A673 (cell line): ENCODE measurements at regions not wholly inside any gene's neighbourhood (a gene's known extent, or its start where the extent isn't known, plus 50 kb on each side); places are given as distances from the start of the nearest gene placed in this dataset.

Source experiments
- BruUV-seq: library from RNA; stranded (reverse); fragments of 400-500 nt; replicated peaks from 2 replicates; lab custom pipeline; 2021; lab: Mats Ljungman, UMichigan
- CTCF ChIA-PET: fragments of 300-600 bp; sonication (Branson Sonifier 250); formaldehyde crosslinking; loops from one replicate; lab custom pipeline; 2022; ENCODE audit warnings: antibody characterized with exemption; lab: Charles Lee
- POLR2A ChIA-PET: fragments of 300-600 bp; sonication (Branson Sonifier 250); formaldehyde crosslinking; loops from one replicate; lab custom pipeline; 2022; ENCODE audit warnings: antibody characterized with exemption; ENCODE audit not compliant: low non-redundant PET; lab: Charles Lee
- DNase-seq: peaks from one replicate; pipeline ENCODE4 v3.0.0-alpha.2; 2015; ENCODE audit warnings: low spot score
- H3K27ac ChIP-seq: fragments of 200-600 bp; sonication (generic); 2 replicates; pipeline ENCODE4 v1.5.1; 2016; ENCODE audit warnings: mixed run types, low read depth, mild to moderate bottlenecking, mixed read lengths, antibody characterized with exemption, low read length; ENCODE audit not compliant: poor library complexity, severe bottlenecking
- H3K27me3 ChIP-seq: fragments of 200-600 bp; sonication (generic); replicated peaks from 2 replicates; pipeline ENCODE4 v1.6.1; 2017; ENCODE audit warnings: mixed run types, low read depth, mild to moderate bottlenecking, mixed read lengths, antibody characterized with exemption, low read length; ENCODE audit not compliant: insufficient read depth, poor library complexity
- H3K36me3 ChIP-seq: fragments of 200-600 bp; sonication (generic); 2 replicates; pipeline ENCODE4 v1.6.1; 2016; ENCODE audit warnings: mixed run types, mild to moderate bottlenecking, mixed read lengths, antibody characterized with exemption, low read length; ENCODE audit not compliant: insufficient read depth, poor library complexity, severe bottlenecking
- H3K4me1 ChIP-seq: fragments of 200-600 bp; sonication (generic); 2 replicates; pipeline ENCODE4 v1.6.1; 2017; ENCODE audit warnings: mixed run types, mild to moderate bottlenecking, mixed read lengths, antibody characterized with exemption, low read length; ENCODE audit not compliant: insufficient read depth, poor library complexity, severe bottlenecking
- H3K4me3 ChIP-seq: fragments of 200-600 bp; sonication (generic); 2 replicates; pipeline ENCODE4 v1.5.1; 2016; ENCODE audit warnings: low read depth, mixed run types, mild to moderate bottlenecking, mixed read lengths, low read length; ENCODE audit not compliant: poor library complexity, severe bottlenecking
- H3K9me3 ChIP-seq: fragments of 200-600 bp; sonication (generic); 2 replicates; pipeline ENCODE4 v1.6.1; 2016; ENCODE audit warnings: mixed run types, low read depth, mild to moderate bottlenecking, mixed read lengths, antibody characterized with exemption, low read length; ENCODE audit not compliant: poor library complexity, severe bottlenecking
- EZH2 ChIP-seq: fragments of 200-600 bp; sonication (generic); IDR thresholded peaks from 2 replicates; pipeline ENCODE4 v1.6.1; 2017; ENCODE audit warnings: borderline replicate concordance, low read depth, mild to moderate bottlenecking, mixed read lengths, antibody characterized with exemption, low read length; ENCODE audit not compliant: poor library complexity, severe bottlenecking
- intact Hi-C: fragments of 100-400 bp; cut with micrococcal nuclease; formaldehyde crosslinking; loops from one replicate; pipeline ENCODE4 v1.10.0; 2022; ENCODE audit not compliant: unreplicated experiment
- TF ChIP-seq, protein P1 (sequence below): fragments of 300-800, 200-600 bp; sonication (generic); conservative IDR thresholded peaks from 2 replicates; pipeline ENCODE4 v1.5.1; 2017; ENCODE audit warnings: low read depth, mild to moderate bottlenecking, antibody characterized with exemption, low read length, moderate library complexity, mixed read lengths

DNA sequence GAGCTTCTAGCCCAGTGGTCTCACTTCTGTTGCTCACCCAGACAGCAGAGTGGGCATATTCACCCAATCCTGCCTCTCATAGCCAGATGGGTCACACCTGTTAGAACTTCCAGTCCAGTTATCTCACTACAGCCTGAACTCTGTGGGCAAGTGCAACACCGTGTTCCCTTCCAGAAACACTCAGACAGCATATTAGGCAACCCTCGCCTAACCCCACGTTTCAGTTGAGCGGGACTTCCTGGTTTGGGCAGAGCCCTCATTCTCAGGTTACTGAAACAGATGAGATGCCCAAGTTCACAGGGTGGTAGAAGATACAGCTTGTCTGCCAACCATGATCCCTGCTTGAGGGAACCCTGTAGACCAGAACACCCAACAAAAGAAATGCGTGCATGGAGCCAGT is 538.2 kb downstream of the CYLC2 start:
- Histone ChIP-seq H3K4me3 (no peak overlapping the region), H3K36me3 (no peaks in the 10 kb centered on the region), H3K27ac (no peak overlapping the region), H3K27me3 (no peaks in the 10 kb centered on the region), H3K4me1 (no peaks in the 10 kb centered on the region), H3K9me3 (peaks cover 23% of the 10 kb centered on the region)
- DNase-seq: no peak
- ChIA-PET CTCF (no interaction called here), POLR2A (no interaction called here)
- intact Hi-C loops: no loop called here
- BruUV-seq: no TSS peak
- TF ChIP-seq, protein P1, sequence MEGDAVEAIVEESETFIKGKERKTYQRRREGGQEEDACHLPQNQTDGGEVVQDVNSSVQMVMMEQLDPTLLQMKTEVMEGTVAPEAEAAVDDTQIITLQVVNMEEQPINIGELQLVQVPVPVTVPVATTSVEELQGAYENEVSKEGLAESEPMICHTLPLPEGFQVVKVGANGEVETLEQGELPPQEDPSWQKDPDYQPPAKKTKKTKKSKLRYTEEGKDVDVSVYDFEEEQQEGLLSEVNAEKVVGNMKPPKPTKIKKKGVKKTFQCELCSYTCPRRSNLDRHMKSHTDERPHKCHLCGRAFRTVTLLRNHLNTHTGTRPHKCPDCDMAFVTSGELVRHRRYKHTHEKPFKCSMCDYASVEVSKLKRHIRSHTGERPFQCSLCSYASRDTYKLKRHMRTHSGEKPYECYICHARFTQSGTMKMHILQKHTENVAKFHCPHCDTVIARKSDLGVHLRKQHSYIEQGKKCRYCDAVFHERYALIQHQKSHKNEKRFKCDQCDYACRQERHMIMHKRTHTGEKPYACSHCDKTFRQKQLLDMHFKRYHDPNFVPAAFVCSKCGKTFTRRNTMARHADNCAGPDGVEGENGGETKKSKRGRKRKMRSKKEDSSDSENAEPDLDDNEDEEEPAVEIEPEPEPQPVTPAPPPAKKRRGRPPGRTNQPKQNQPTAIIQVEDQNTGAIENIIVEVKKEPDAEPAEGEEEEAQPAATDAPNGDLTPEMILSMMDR: no peak
- no peak for TF ChIP-seq EZH2

DNA sequence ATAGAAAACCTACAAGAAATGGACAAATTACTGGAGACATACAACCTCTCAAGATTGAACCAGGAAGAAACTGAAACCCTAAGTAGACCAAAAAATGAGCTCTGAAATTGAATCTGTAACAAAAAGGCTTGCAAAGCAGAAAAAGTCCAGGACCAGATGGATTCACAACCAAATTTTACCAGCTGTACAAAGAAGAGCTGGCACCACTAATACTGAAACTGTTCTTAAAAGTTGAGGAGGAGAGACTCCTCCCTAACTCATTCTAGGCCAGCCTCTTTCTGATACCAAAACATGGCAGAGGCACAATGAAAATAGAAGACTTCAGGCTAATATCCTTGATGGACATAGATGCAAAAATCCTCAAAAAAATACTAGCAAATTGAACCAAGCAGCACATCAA is 542.3 kb downstream of the CYLC2 start:
- intact Hi-C loops: no loop called here
- ChIA-PET POLR2A (no interaction called here), CTCF (no interaction called here)

DNA sequence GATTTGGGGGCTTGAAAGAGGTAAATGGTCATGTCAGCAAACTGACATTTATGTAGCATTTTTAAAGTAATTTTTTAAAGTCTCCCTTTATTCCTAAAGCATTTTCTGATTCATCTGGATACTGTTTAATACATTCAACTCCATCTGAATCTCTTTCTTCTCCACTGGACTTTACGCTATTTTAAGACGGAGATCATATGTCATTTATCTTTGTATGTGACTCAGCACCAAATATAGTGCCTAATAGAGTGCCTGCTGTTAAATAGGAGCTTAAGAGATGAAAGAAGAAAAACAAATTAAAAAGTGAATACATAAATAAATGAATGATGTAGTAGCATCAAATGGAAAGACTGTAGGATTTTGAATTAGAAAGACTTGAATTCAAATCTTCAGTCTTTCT is 548.8 kb upstream of the SMC2 start:
- no peak overlapping the region for H3K4me3 ChIP-seq
- TF ChIP-seq, protein P1: no peak
- TF ChIP-seq EZH2: no peak
- intact Hi-C loops: no loop called here
- H3K4me1 ChIP-seq: no peaks in the 10 kb centered on the region
- no peak for DNase-seq
- H3K27ac ChIP-seq: no peak overlapping the region
- peaks cover 14% of the 10 kb centered on the region for H3K9me3 ChIP-seq
- CTCF ChIA-PET: no interaction called here
- no TSS peak for BruUV-seq
- no peaks in the 10 kb centered on the region for H3K36me3 ChIP-seq
- H3K27me3 ChIP-seq: no peaks in the 10 kb centered on the region
- POLR2A ChIA-PET: no interaction called here

More for the DNA sequence above, 542.3 kb downstream of the CYLC2 start:
- TF ChIP-seq, protein P1: no peak
- no peak for TF ChIP-seq EZH2
- H3K9me3 ChIP-seq: peaks cover 12% of the 10 kb centered on the region
- H3K27ac ChIP-seq: no peak overlapping the region
- no TSS peak for BruUV-seq
- H3K36me3 ChIP-seq: no peaks in the 10 kb centered on the region
- no peak overlapping the region for H3K4me3 ChIP-seq
- H3K27me3 ChIP-seq: no peaks in the 10 kb centered on the region
- H3K4me1 ChIP-seq: no peaks in the 10 kb centered on the region
- DNase-seq: no peak
